GM23338 (cell line): ENCODE measurements at regions not wholly inside any gene's neighbourhood (a gene's known extent, or its start where the extent isn't known, plus 50 kb on each side); places are given as distances from the start of the nearest gene placed in this dataset.

Source experiments
- ATAC-seq: fragments of 200-7000 bp; cut with Tn5 transposase; 3 replicates; pipeline ENCODE4 v1.9.1; 2020
- DNase-seq: peaks from one replicate; pipeline ENCODE4 v3.0.0-alpha.2; 2015; ENCODE audit warnings: low spot score
- H2AFZ ChIP-seq: fragments of 200-600 bp; sonication (generic); 2 replicates; pipeline ENCODE4 v1.8.0; 2016; ENCODE audit warnings: antibody characterized with exemption, mild to moderate bottlenecking, moderate library complexity
- H3F3A ChIP-seq: fragments of 200-600 bp; sonication (generic); replicated peaks from 2 replicates; pipeline ENCODE4 v1.8.0; 2017; ENCODE audit warnings: antibody characterized with exemption, mixed run types, low read depth
- H3K27ac ChIP-seq: fragments of 200-600 bp; sonication (generic); 2 replicates; pipeline ENCODE4 v1.6.1; 2016; ENCODE audit warnings: low read depth
- H3K27me3 ChIP-seq: fragments of 200-600 bp; sonication (generic); 2 replicates; pipeline ENCODE4 v1.8.0; 2016; ENCODE audit warnings: mild to moderate bottlenecking, mixed run types, moderate library complexity; ENCODE audit not compliant: insufficient read depth
- H3K36me3 ChIP-seq: fragments of 200-600 bp; sonication (generic); 2 replicates; pipeline ENCODE4 v1.8.0; 2016; ENCODE audit warnings: mild to moderate bottlenecking; ENCODE audit not compliant: insufficient read depth
- H3K4me1 ChIP-seq: fragments of 200-600 bp; sonication (generic); 2 replicates; pipeline ENCODE4 v1.8.0; 2016; ENCODE audit warnings: mild to moderate bottlenecking, moderate library complexity; ENCODE audit not compliant: insufficient read depth
- H3K4me2 ChIP-seq: fragments of 200-600 bp; sonication (generic); 2 replicates; pipeline ENCODE4 v1.7.1; 2017; ENCODE audit warnings: mixed run types
- H3K4me3 ChIP-seq: fragments of 200-600 bp; sonication (generic); 2 replicates; pipeline ENCODE4 v1.6.1; 2016; ENCODE audit warnings: mixed run types
- H3K79me2 ChIP-seq: fragments of 200-600 bp; sonication (generic); replicated peaks from 2 replicates; pipeline ENCODE4 v1.8.0; 2017; ENCODE audit warnings: mild to moderate bottlenecking; ENCODE audit not compliant: insufficient read depth
- H3K9me2 ChIP-seq: fragments of 200-600 bp; sonication (generic); 2 replicates; pipeline ENCODE4 v1.8.0; 2017; ENCODE audit not compliant: insufficient read depth
- H4K20me1 ChIP-seq: fragments of 200-600 bp; sonication (generic); replicated peaks from 2 replicates; pipeline ENCODE4 v1.8.0; 2017; ENCODE audit warnings: mild to moderate bottlenecking; ENCODE audit not compliant: insufficient read depth
- H3K27ac Mint-ChIP-seq: 2 replicates; pipeline ENCODE4 v1.8.0; 2020; ENCODE audit warnings: inconsistent platforms, mild to moderate bottlenecking, moderate library complexity, mixed read lengths
- H3K27me3 Mint-ChIP-seq: 3 replicates; pipeline ENCODE4 v1.8.0; 2022; ENCODE audit warnings: low read depth, mild to moderate bottlenecking, moderate library complexity, mixed read lengths, inconsistent platforms; ENCODE audit not compliant: insufficient read depth, poor library complexity
- H3K36me3 Mint-ChIP-seq: 3 replicates; pipeline ENCODE4 v1.8.0; 2021; ENCODE audit warnings: low read depth, mild to moderate bottlenecking, inconsistent platforms, moderate library complexity, mixed read lengths
- H3K4me1 Mint-ChIP-seq: 3 replicates; pipeline ENCODE4 v1.8.0; 2020; ENCODE audit warnings: mild to moderate bottlenecking, inconsistent platforms, mixed read lengths
- H3K4me3 Mint-ChIP-seq: 3 replicates; pipeline ENCODE4 v1.8.0; 2021; ENCODE audit warnings: moderate library complexity, mild to moderate bottlenecking, inconsistent platforms, mixed read lengths
- H3K9me3 Mint-ChIP-seq: 3 replicates; pipeline ENCODE4 v1.8.0; 2020; ENCODE audit warnings: moderate library complexity, mild to moderate bottlenecking, inconsistent platforms, mixed read lengths
- CREB1 ChIP-seq: fragments of 250-450 bp; sonication (Bioruptor Pico); IDR thresholded peaks from 2 replicates; pipeline ENCODE4 v1.5.0; 2020; ENCODE audit warnings: low read depth, mild to moderate bottlenecking, moderate library complexity
- ETS1 ChIP-seq: IDR thresholded peaks from 2 replicates; pipeline ENCODE4 v1.6.1; 2016; ENCODE audit warnings: antibody characterized with exemption
- EZH2 ChIP-seq: fragments of 200-600 bp; sonication (generic); IDR thresholded peaks from one replicate; pipeline ENCODE4 v1.8.0; 2017; ENCODE audit warnings: antibody characterized with exemption, mild to moderate bottlenecking, low read depth; ENCODE audit not compliant: unreplicated experiment
- EZH2phosphoT487 ChIP-seq: fragments of 200-600 bp; sonication (generic); IDR thresholded peaks from one replicate; pipeline ENCODE4 v1.8.1; 2018; ENCODE audit warnings: antibody characterized with exemption; ENCODE audit not compliant: unreplicated experiment
- NANOG ChIP-seq: IDR thresholded peaks from 2 replicates; pipeline ENCODE4 v1.6.1; 2016; ENCODE audit warnings: antibody characterized with exemption, borderline replicate concordance
- STAT1 ChIP-seq: IDR thresholded peaks from one replicate; pipeline ENCODE4 v1.6.1; 2016; ENCODE audit warnings: antibody characterized with exemption; ENCODE audit not compliant: unreplicated experiment
- ZNF331 ChIP-seq: fragments of 250-450 bp; sonication (Bioruptor Pico); IDR thresholded peaks from 2 replicates; pipeline ENCODE4 v1.5.0; 2020; ENCODE audit warnings: low read depth, mild to moderate bottlenecking, moderate library complexity
- ZNF462 ChIP-seq: fragments of 250-450 bp; sonication (Bioruptor Pico); IDR thresholded peaks from 2 replicates; pipeline ENCODE4 v1.5.0; 2020; ENCODE audit warnings: mild to moderate bottlenecking, moderate library complexity

GRCh38 chr5:103389846-103390245 is 131.3 kb downstream of the MACIR start (continued):
- no peak for TF ChIP-seq ZNF462 (CRISPR knock-in tag)

GRCh38 chr5:103389357-103389756 is 130.8 kb downstream of the MACIR start:
- ATAC-seq (peak; percentile 51), DNase-seq (no peak)
- Mint-ChIP-seq H3K4me1 (peaks cover 36% of the 10 kb centered on the region), H3K27ac (no peak overlapping the region), H3K27me3 (peaks cover 2% of the 10 kb centered on the region), H3K36me3 (no peaks in the 10 kb centered on the region), H3K4me3 (no peak overlapping the region), H3K9me3 (no peaks in the 10 kb centered on the region)
- no peaks in the 10 kb centered on the region for H3K27me3 ChIP-seq
- H3F3A ChIP-seq, result no peaks in the 10 kb centered on the region
- H2AFZ ChIP-seq, result peak overlapping the region; percentile 83; the same call in 1 of the 2 replicates
- H3K4me3 ChIP-seq, result no peak overlapping the region
- H3K4me1 ChIP-seq, result peaks cover 16% of the 10 kb centered on the region
- H4K20me1 ChIP-seq, result no peaks in the 10 kb centered on the region
- H3K4me2 ChIP-seq, result no peak overlapping the region
- H3K9me2 ChIP-seq, result no peaks in the 10 kb centered on the region
- H3K27ac ChIP-seq, result no peak overlapping the region
- H3K79me2 ChIP-seq, result no peaks in the 10 kb centered on the region
- H3K36me3 ChIP-seq, result no peaks in the 10 kb centered on the region
- TF ChIP-seq ETS1 (no peak), EZH2 (no peak), EZH2phosphoT487 (no peak), NANOG (no peak), STAT1 (no peak), ZNF331 (no peak), ZNF462 (CRISPR knock-in tag) (no peak), CREB1 (no peak)
